H9 (cell line): ENCODE measurements at regions not wholly inside any gene's neighbourhood (a gene's known extent, or its start where the extent isn't known, plus 50 kb on each side); places are given as distances from the start of the nearest gene placed in this dataset.

Experiments
- DNase-seq: peaks from one replicate; pipeline ENCODE4 v3.0.0-alpha.2; 2017
- H2AFZ ChIP-seq: one replicate; pipeline ENCODE4 v1.6.1; 2013; ENCODE audit warnings: mild to moderate bottlenecking, low read length, control low read depth, moderate library complexity
- H2AK5ac ChIP-seq: 2 replicates; pipeline ENCODE4 v1.6.1; 2013; ENCODE audit warnings: low read length, control low read depth, mixed read lengths; ENCODE audit not compliant: insufficient read length
- H2BK120ac ChIP-seq: one replicate; pipeline ENCODE4 v1.6.1; 2013; ENCODE audit warnings: low read depth, mild to moderate bottlenecking, low read length, control low read depth, inconsistent platforms; ENCODE audit not compliant: poor library complexity, severe bottlenecking
- H2BK12ac ChIP-seq: 2 replicates; pipeline ENCODE4 v1.6.1; 2013; ENCODE audit warnings: low read length, control low read depth, mixed read lengths, low read depth; ENCODE audit not compliant: insufficient read length
- H2BK15ac ChIP-seq: 2 replicates; pipeline ENCODE4 v1.6.1; 2013; ENCODE audit warnings: low read depth, low read length, control low read depth
- H2BK20ac ChIP-seq: one replicate; pipeline ENCODE4 v1.6.1; 2013; ENCODE audit warnings: low read depth, mild to moderate bottlenecking, low read length, control low read depth, inconsistent platforms; ENCODE audit not compliant: poor library complexity, severe bottlenecking
- H2BK5ac ChIP-seq: 2 replicates; pipeline ENCODE4 v1.6.1; 2013; ENCODE audit warnings: low read length, control low read depth, mixed read lengths; ENCODE audit not compliant: insufficient read length
- H3K14ac ChIP-seq: 2 replicates; pipeline ENCODE4 v1.6.1; 2013; ENCODE audit warnings: low read length, control low read depth; ENCODE audit not compliant: insufficient read depth
- H3K18ac ChIP-seq: 2 replicates; pipeline ENCODE4 v1.6.1; 2013; ENCODE audit warnings: low read depth, mild to moderate bottlenecking, mixed read lengths, low read length, control low read depth; ENCODE audit not compliant: insufficient read length
- H3K23ac ChIP-seq: 2 replicates; pipeline ENCODE4 v1.6.1; 2013; ENCODE audit warnings: low read length, control low read depth, mixed read lengths, low read depth; ENCODE audit not compliant: insufficient read length
- H3K23me2 ChIP-seq: 2 replicates; pipeline ENCODE4 v1.6.1; 2013; ENCODE audit warnings: low read depth, mild to moderate bottlenecking, mixed read lengths, low read length, control low read depth; ENCODE audit not compliant: insufficient read length, poor library complexity, severe bottlenecking
- H3K27ac ChIP-seq: 2 replicates; pipeline ENCODE4 v1.5.1; 2013; ENCODE audit warnings: low read length, control low read depth, mixed read lengths, low read depth; ENCODE audit not compliant: insufficient read length
- H3K27me3 ChIP-seq: 2 replicates; pipeline ENCODE4 v1.6.1; 2013; ENCODE audit warnings: low read length, control low read depth, inconsistent platforms; ENCODE audit not compliant: insufficient read depth
- H3K4ac ChIP-seq: 2 replicates; pipeline ENCODE4 v1.6.1; 2013; ENCODE audit warnings: low read depth, mild to moderate bottlenecking, control low read depth, inconsistent platforms, low read length, moderate library complexity
- H3K4me1 ChIP-seq: 2 replicates; pipeline ENCODE4 v1.6.1; 2013; ENCODE audit warnings: low read length, control low read depth, inconsistent platforms; ENCODE audit not compliant: insufficient read depth
- H3K4me2 ChIP-seq: 2 replicates; pipeline ENCODE4 v1.6.1; 2013; ENCODE audit warnings: low read length, control low read depth, mixed read lengths; ENCODE audit not compliant: insufficient read length, insufficient read depth
- H3K56ac ChIP-seq: 2 replicates; pipeline ENCODE4 v1.6.1; 2013; ENCODE audit warnings: low read depth, mild to moderate bottlenecking, mixed read lengths, low read length, control low read depth; ENCODE audit not compliant: insufficient read length
- H3K79me1 ChIP-seq: 2 replicates; pipeline ENCODE4 v1.6.1; 2013; ENCODE audit warnings: low read depth, mild to moderate bottlenecking, moderate library complexity, low read length, control low read depth, inconsistent platforms; ENCODE audit not compliant: insufficient read depth, poor library complexity, severe bottlenecking
- H3K79me2 ChIP-seq: 2 replicates; pipeline ENCODE4 v1.6.1; 2013; ENCODE audit warnings: low read length, control low read depth, inconsistent platforms; ENCODE audit not compliant: insufficient read depth
- H3K9ac ChIP-seq: 2 replicates; pipeline ENCODE4 v1.6.1; 2013; ENCODE audit warnings: low read length, control low read depth, mixed read lengths; ENCODE audit not compliant: insufficient read length; ENCODE audit errors: extremely low read depth
- H3K9me3 ChIP-seq: one replicate; pipeline ENCODE4 v1.6.1; 2013; ENCODE audit warnings: low read depth, low read length, inconsistent platforms; ENCODE audit not compliant: control insufficient read depth
- H3T11ph ChIP-seq: one replicate; pipeline ENCODE4 v1.6.1; 2013; ENCODE audit warnings: mild to moderate bottlenecking, low read length, control low read depth, inconsistent platforms
- H4K20me1 ChIP-seq: one replicate; pipeline ENCODE4 v1.6.1; 2013; ENCODE audit not compliant: control insufficient read depth, insufficient read length, insufficient read depth
- H4K5ac ChIP-seq: 2 replicates; pipeline ENCODE4 v1.6.1; 2013; ENCODE audit warnings: low read depth, mild to moderate bottlenecking, mixed read lengths, low read length, control low read depth; ENCODE audit not compliant: insufficient read length
- H4K8ac ChIP-seq: replicated peaks from 2 replicates; pipeline ENCODE4 v1.6.1; 2013; ENCODE audit warnings: low read length, control low read depth, mixed read lengths, low read depth; ENCODE audit not compliant: insufficient read length
- H4K91ac ChIP-seq: 2 replicates; pipeline ENCODE4 v1.6.1; 2013; ENCODE audit warnings: low read depth, mild to moderate bottlenecking, moderate library complexity, mixed read lengths, low read length, control low read depth; ENCODE audit not compliant: insufficient read length
- H3K27ac Mint-ChIP-seq, 3 experiments: 2 replicates in 2 of 3; 3 replicates in 1 of 3; pipeline ENCODE4 v1.8.0; 2020 to 2021; ENCODE audit warnings: mixed read lengths in 3 of 3, mild to moderate bottlenecking in 1 of 3, moderate library complexity in 1 of 3
- H3K27me3 Mint-ChIP-seq: 2 replicates; pipeline ENCODE4 v1.8.0; 2021; ENCODE audit warnings: low read depth, mild to moderate bottlenecking, moderate library complexity, mixed read lengths
- H3K36me3 Mint-ChIP-seq, 3 experiments: 2 replicates in 2 of 3; 3 replicates in 1 of 3; pipeline ENCODE4 v1.8.0; 2020 to 2021; ENCODE audit warnings: low read depth in 3 of 3, mixed read lengths in 3 of 3; ENCODE audit not compliant: insufficient read depth in 1 of 3
- H3K4me1 Mint-ChIP-seq, 2 experiments: 2 replicates each; pipeline ENCODE4 v1.8.0; 2020; ENCODE audit warnings: mixed read lengths in 2 of 2
- H3K4me3 Mint-ChIP-seq, 2 experiments: 2 replicates in 1 of 2; 3 replicates in 1 of 2; pipeline ENCODE4 v1.8.0; 2020 to 2021; ENCODE audit warnings: mild to moderate bottlenecking in 2 of 2, mixed read lengths in 2 of 2, moderate library complexity in 1 of 2
- H3K9me3 Mint-ChIP-seq, 2 experiments: 2 replicates in 1 of 2; 3 replicates in 1 of 2; pipeline ENCODE4 v1.8.0; 2020; ENCODE audit warnings: mild to moderate bottlenecking in 2 of 2, mixed read lengths in 2 of 2, moderate library complexity in 1 of 2
- CTCF ChIP-seq: fragments of 200-600 bp; sonication (generic); conservative IDR thresholded peaks from 3 replicates; pipeline ENCODE4 v1.8.0; 2021; ENCODE audit warnings: antibody characterized with exemption, mild to moderate bottlenecking
- WGBS: extraction: QIAGEN DNeasy Blood & Tissue Kit; methylation state at CpG from one replicate; pipeline ENCODE4 v1.1.7; 2013; ENCODE audit warnings: missing lambda C conversion rate, low lambda C conversion rate, mixed read lengths; ENCODE audit not compliant: insufficient read length; ENCODE audit errors: extremely low coverage; 5-methylcytosine and 5-hydroxymethylcytosine counted together

GRCh38 chr4:189304167-189304566, 636.5 kb upstream of the FRG1 start:
- H3K18ac ChIP-seq = no peak overlapping the region
- H4K5ac ChIP-seq = no peak overlapping the region
- no peaks in the 10 kb centered on the region for H3K4me1 ChIP-seq
- no peak overlapping the region for H3K27ac ChIP-seq
- H3K9ac ChIP-seq = no peak overlapping the region
- no peak overlapping the region for H3K4ac ChIP-seq
- peaks cover 33% of the 10 kb centered on the region for H3K27me3 Mint-ChIP-seq
- no peak overlapping the region for H2BK120ac ChIP-seq
- H3T11ph ChIP-seq = no peak overlapping the region
- no peak overlapping the region for H2BK20ac ChIP-seq
- no peaks in the 10 kb centered on the region for H3K4me1 Mint-ChIP-seq
- H3K27me3 ChIP-seq = no peaks in the 10 kb centered on the region
- H3K36me3 Mint-ChIP-seq = peaks cover 0 to 6% (median 4%) of the 10 kb centered on the region in 3 experiments; a peak in 4 of 7 replicates
- no peaks in the 10 kb centered on the region for H3K23me2 ChIP-seq
- peaks cover 24 to 79% of the 10 kb centered on the region in 2 experiments for H3K9me3 Mint-ChIP-seq
- no peak overlapping the region for H4K91ac ChIP-seq
- H2BK15ac ChIP-seq = no peak overlapping the region
- no peak overlapping the region for H3K4me2 ChIP-seq
- no peak overlapping the region for H2BK5ac ChIP-seq
- TF ChIP-seq CTCF = no peak
- H3K9me3 ChIP-seq = peaks cover 23% of the 10 kb centered on the region
- no peak overlapping the region for H2BK12ac ChIP-seq
- H2AFZ ChIP-seq = no peak overlapping the region
- no CpG with 5 or more reads among the region's 2 CpGs for WGBS
- no peaks in the 10 kb centered on the region for H3K79me1 ChIP-seq
- no peak overlapping the region for H3K27ac Mint-ChIP-seq
- no peak overlapping the region for H3K23ac ChIP-seq
- H4K8ac ChIP-seq = no peak overlapping the region
- no peaks in the 10 kb centered on the region for H4K20me1 ChIP-seq
- no peaks in the 10 kb centered on the region for H3K79me2 ChIP-seq
- H3K4me3 Mint-ChIP-seq = no peak overlapping the region
- no peak overlapping the region for H2AK5ac ChIP-seq
- no peak for DNase-seq
- no peak overlapping the region for H3K14ac ChIP-seq
- H3K56ac ChIP-seq = no peak overlapping the region
